Thoracic aorta (tissue), 2 donors: ENCODE measurements at regions not wholly inside any gene's neighbourhood (a gene's known extent, or its start where the extent isn't known, plus 50 kb on each side); places are given as distances from the start of the nearest gene placed in this dataset.
"Not testable (repeated sequence)": the region's sequence is repeated elsewhere in the genome, so short reads cannot be mapped to it uniquely, and the experiment has no call there.

Experiments used
- ATAC-seq: fragments of 150-250 bp; one replicate; pipeline ENCODE4 v1.8.0; 2017; ENCODE audit warnings: low read depth; ENCODE audit not compliant: insufficient number of reproducible peaks, low FRiP score
- DNase-seq: peaks from one replicate; pipeline ENCODE4 v3.0.0-alpha.2; 2020; ENCODE audit warnings: low spot score
- H3K27ac ChIP-seq, 2 donors: fragments of 200-600 bp; sonication (generic); 1 replicate in 1 of 2; 2 replicates in 1 of 2; pipeline ENCODE4 v1.5.1; 2016; ENCODE audit warnings: mild to moderate bottlenecking in 2 of 2, moderate library complexity in 2 of 2
- H3K27me3 ChIP-seq: fragments of 200-600 bp; sonication (generic); replicated peaks from 2 replicates; pipeline ENCODE4 v1.6.0; 2016; ENCODE audit warnings: mild to moderate bottlenecking; ENCODE audit not compliant: insufficient read depth
- H3K36me3 ChIP-seq: fragments of 200-600 bp; sonication (generic); one replicate; pipeline ENCODE4 v1.5.1; 2016
- H3K4me1 ChIP-seq, 2 donors: fragments of 200-600 bp; sonication (generic); 1 replicate in 1 of 2; 2 replicates in 1 of 2; pipeline versions ENCODE4 v1.5.1 to v1.6.0; 2016; ENCODE audit warnings: low read depth in 2 of 2, mild to moderate bottlenecking in 1 of 2; ENCODE audit not compliant: control insufficient read depth in 1 of 2
- H3K4me3 ChIP-seq: fragments of 200-600 bp; sonication (generic); 2 replicates; pipeline ENCODE4 v1.5.1; 2016; ENCODE audit warnings: mild to moderate bottlenecking
- H3K9me3 ChIP-seq: fragments of 200-600 bp; sonication (generic); 2 replicates; pipeline ENCODE4 v1.5.1; 2016
- TF ChIP-seq, protein P1 (sequence below): fragments of 200-600 bp; sonication (generic); IDR thresholded peaks from one replicate; pipeline ENCODE4 v1.5.1; 2019; ENCODE audit warnings: antibody characterized with exemption

DNA sequence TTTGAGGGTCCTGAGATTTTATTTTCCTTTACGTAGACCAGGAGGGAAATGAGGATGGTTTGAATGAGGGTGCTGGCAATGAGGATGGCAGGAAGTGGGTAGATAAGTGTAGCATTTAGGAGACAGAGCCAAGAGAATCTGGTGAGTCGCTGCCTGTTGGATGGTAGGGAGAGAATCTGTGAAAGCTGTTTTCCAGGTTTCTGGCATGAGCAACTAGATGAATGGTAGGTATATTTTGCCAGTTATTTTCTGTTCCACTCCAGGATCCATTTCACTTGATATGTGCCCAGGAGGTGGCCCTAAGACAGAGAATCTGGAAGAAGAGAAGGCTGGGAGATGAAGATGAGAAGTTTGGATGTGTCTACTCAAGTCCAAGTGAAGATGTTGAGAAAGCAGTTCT lies 63.3 kb upstream of the VIPR2 start:
- Histone ChIP-seq H3K36me3 (no peaks in the 10 kb centered on the region), H3K27me3 (no peaks in the 10 kb centered on the region), H3K9me3 (no peaks in the 10 kb centered on the region), H3K27ac (no peak overlapping the region), H3K4me3 (no peak overlapping the region), H3K4me1 (peaks cover 0 to 17% of the 10 kb centered on the region in 2 donors)
- TF ChIP-seq, protein P1, sequence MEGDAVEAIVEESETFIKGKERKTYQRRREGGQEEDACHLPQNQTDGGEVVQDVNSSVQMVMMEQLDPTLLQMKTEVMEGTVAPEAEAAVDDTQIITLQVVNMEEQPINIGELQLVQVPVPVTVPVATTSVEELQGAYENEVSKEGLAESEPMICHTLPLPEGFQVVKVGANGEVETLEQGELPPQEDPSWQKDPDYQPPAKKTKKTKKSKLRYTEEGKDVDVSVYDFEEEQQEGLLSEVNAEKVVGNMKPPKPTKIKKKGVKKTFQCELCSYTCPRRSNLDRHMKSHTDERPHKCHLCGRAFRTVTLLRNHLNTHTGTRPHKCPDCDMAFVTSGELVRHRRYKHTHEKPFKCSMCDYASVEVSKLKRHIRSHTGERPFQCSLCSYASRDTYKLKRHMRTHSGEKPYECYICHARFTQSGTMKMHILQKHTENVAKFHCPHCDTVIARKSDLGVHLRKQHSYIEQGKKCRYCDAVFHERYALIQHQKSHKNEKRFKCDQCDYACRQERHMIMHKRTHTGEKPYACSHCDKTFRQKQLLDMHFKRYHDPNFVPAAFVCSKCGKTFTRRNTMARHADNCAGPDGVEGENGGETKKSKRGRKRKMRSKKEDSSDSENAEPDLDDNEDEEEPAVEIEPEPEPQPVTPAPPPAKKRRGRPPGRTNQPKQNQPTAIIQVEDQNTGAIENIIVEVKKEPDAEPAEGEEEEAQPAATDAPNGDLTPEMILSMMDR, result no peak
- DNase-seq (no peak), ATAC-seq (no peak)

DNA sequence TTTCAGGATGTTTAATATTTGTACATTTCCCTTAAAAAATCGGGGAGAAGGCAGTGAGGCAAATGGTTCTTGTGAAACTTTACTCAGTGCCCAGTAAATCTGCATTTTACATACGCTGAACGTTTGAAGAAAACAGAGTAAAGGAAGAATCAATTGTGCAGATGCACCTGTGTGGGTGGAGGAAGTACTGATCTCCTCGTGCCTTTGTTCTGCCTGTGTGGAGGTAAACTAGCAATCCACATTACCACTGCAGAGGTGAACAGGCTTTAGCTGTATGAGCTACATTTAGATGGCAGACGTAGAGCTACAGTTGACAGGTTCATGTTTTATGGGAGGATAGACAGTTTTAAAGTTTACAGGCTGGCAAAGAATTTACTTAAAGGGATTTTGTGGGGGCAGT lies 62.7 kb upstream of the VIPR2 start:
- H3K4me3 ChIP-seq, result no peak overlapping the region
- no peaks in the 10 kb centered on the region for H3K9me3 ChIP-seq
- H3K36me3 ChIP-seq, result no peaks in the 10 kb centered on the region
- TF ChIP-seq, protein P1, result no peak
- ATAC-seq (no peak), DNase-seq (no peak)
- H3K4me1 ChIP-seq, result peaks cover 0 to 15% of the 10 kb centered on the region in 2 donors
- H3K27me3 ChIP-seq, result no peaks in the 10 kb centered on the region
- no peak overlapping the region for H3K27ac ChIP-seq

DNA sequence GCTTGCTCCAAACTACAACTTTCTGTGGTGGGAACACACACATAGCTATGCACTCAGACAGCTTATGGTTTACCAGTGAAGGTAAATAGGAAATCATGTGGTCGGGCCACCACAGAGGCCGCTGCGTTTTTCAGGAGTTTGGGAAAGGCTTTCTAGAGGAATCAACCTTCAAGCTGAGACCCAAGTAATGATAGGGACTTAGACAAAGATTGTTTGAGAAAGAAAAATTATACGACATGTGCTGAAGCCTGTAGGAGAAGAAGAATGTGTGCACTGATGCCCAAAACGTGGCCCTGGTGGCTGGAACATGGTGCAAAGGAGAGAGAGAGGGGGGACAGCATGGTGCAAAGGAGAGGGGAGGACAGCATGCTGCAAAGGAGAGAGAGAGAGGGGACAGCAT lies 61.2 kb upstream of the VIPR2 start:
- H3K4me1 ChIP-seq, result peaks cover 0 to 2% of the 10 kb centered on the region in 2 donors
- no peak overlapping the region for H3K4me3 ChIP-seq
- TF ChIP-seq, protein P1, result no peak
- H3K27me3 ChIP-seq, result no peaks in the 10 kb centered on the region
- no peak for ATAC-seq
- DNase-seq, result no peak
- no peaks in the 10 kb centered on the region for H3K9me3 ChIP-seq
- H3K27ac ChIP-seq, result no peak overlapping the region
- no peaks in the 10 kb centered on the region for H3K36me3 ChIP-seq

DNA sequence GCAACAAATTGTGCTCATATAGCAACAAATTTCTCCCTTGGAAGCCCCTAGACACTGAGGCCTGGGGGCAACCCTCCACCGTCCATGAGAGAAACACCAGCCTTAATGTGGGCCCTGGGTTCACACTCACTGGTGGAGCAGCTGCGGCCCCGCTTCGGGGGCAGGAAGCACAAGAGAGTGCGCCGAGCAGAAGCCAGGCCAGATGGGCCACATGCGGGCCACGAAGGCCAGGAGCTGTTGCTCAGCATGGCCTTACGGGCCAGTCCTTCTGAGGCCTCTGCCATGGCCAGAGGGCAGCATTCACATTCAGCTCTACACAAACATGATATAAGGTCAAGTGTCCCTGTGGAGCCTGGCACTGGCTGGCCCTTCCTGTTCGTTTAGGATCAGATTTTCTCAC lies 60.0 kb upstream of the VIPR2 start:
- Histone ChIP-seq H3K9me3 (no peaks in the 10 kb centered on the region), H3K36me3 (no peaks in the 10 kb centered on the region), H3K27me3 (no peaks in the 10 kb centered on the region), H3K4me1 (no peaks in the 10 kb centered on the region), H3K27ac (no peak overlapping the region), H3K4me3 (no peak overlapping the region)
- TF ChIP-seq, protein P1, result no peak
- no peak for ATAC-seq
- no peak for DNase-seq

DNA sequence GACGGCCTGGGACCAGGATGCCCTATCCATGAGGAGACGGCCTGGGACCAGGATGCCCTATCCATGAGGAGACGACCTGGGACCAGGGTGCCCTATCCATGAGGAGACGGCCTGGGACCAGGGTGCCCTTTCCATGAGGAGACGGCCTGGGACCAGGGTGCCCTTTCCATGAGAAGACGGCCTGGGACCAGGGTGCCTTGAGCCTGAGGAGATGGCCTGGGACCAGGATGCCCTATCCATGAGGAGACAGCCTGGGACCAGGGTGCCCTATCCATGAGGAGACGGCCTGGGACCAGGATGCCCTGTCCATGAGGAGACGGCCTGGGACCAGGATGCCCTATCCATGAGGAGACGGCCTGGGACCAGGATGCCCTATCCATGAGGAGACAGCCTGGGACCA lies 58.6 kb upstream of the VIPR2 start:
- not testable (repeated sequence) for H3K27me3 ChIP-seq, H3K36me3 ChIP-seq, H3K4me3 ChIP-seq, H3K27ac ChIP-seq, DNase-seq, ATAC-seq, H3K9me3 ChIP-seq, H3K4me1 ChIP-seq

DNA sequence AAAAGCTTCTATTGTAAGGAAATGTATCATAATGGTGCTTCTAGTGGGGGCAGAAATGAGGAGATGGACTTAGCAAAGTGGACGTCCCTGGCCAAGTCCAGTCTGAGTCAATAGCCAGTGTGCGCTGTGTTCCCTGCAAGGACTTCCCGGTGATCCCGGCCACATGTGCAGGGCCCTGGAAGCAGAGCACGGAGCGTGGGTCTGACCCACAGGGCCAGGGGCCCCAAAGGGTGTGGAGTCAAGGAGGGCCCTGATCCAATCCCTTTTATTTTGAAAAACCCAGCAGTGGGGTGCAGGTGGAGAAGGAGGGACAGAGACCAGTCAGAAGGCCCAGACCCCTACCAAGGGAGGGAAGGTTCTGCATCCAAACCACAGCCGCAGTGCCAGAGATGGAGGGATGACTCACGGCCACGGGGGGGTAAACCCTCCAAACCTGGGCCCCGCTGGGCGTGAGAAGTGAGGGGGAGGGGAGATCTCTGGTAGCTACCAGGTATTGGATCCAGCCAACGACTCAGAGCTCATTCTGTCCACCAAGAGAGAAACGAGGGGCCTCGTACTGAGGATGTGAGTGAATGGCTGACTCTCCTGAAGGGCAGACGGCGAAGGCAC lies 57.2 kb upstream of the VIPR2 start:
- DNase-seq (no peak), ATAC-seq (no peak)
- no peak overlapping the region for H3K27ac ChIP-seq
- H3K4me1 ChIP-seq, result no peaks in the 10 kb centered on the region
- TF ChIP-seq, protein P1, result no peak
- H3K4me3 ChIP-seq, result no peak overlapping the region
- H3K36me3 ChIP-seq, result no peaks in the 10 kb centered on the region
- no peaks in the 10 kb centered on the region for H3K27me3 ChIP-seq
- no peaks in the 10 kb centered on the region for H3K9me3 ChIP-seq
